NCI-H1092 (cell line): ENCODE measurements at regions not wholly inside any gene's neighbourhood (a gene's known extent, or its start where the extent isn't known, plus 50 kb on each side); places are given as distances from the start of the nearest gene placed in this dataset.

Experiments
- DNase-seq: peaks from one replicate; lab custom pipeline; 2025; lab: John Stamatoyannopoulos, UW

GRCh38 chr10:29028486-29028885 lies 260.4 kb upstream of the LYZL1 start:
- no peak for DNase-seq

- DNase-seq: no peak
Observed at GRCh38 chr10:29030900-29031299, 258.0 kb upstream of the LYZL1 start.

- DNase-seq: no peak
Observed at GRCh38 chr10:29032169-29032568, 256.7 kb upstream of the LYZL1 start.

GRCh38 chr10:29033311-29033940 lies 255.4 kb upstream of the LYZL1 start:
- no peak for DNase-seq

GRCh38 chr10:29034592-29034991 lies 254.3 kb upstream of the LYZL1 start:
- DNase-seq: no peak

GRCh38 chr10:29035721-29036120 lies 253.1 kb upstream of the LYZL1 start:
- no peak for DNase-seq

- DNase-seq: no peak
Observed at GRCh38 chr10:29037348-29038113, 251.3 kb upstream of the LYZL1 start.

GRCh38 chr10:29039091-29039490 lies 249.8 kb upstream of the LYZL1 start:
- no peak for DNase-seq

GRCh38 chr10:29039677-29040189 lies 249.1 kb upstream of the LYZL1 start:
- no peak for DNase-seq

- DNase-seq: no peak
Observed at GRCh38 chr10:29041616-29042015, 247.3 kb upstream of the LYZL1 start.

GRCh38 chr10:29048506-29048905 lies 240.4 kb upstream of the LYZL1 start:
- no peak for DNase-seq

GRCh38 chr10:29050081-29050480 lies 238.8 kb upstream of the LYZL1 start:
- no peak for DNase-seq

GRCh38 chr10:29055101-29055500 lies 233.8 kb upstream of the LYZL1 start:
- DNase-seq: no peak

- no peak for DNase-seq
Observed at GRCh38 chr10:29056729-29057128, 232.1 kb upstream of the LYZL1 start.

- DNase-seq: no peak
Observed at GRCh38 chr10:29057822-29058331, 231.0 kb upstream of the LYZL1 start.

- no peak for DNase-seq
Observed at GRCh38 chr10:29063806-29064644, 224.8 kb upstream of the LYZL1 start.

- DNase-seq: no peak
Observed at GRCh38 chr10:29064680-29065079, 224.2 kb upstream of the LYZL1 start.

GRCh38 chr10:29067161-29067560 lies 221.7 kb upstream of the LYZL1 start:
- no peak for DNase-seq

- no peak for DNase-seq
Observed at GRCh38 chr10:29067628-29068027, 221.2 kb upstream of the LYZL1 start.

- no peak for DNase-seq
Observed at GRCh38 chr10:29068302-29068701, 220.6 kb upstream of the LYZL1 start.

- DNase-seq: no peak
Observed at GRCh38 chr10:29068966-29069365, 219.9 kb upstream of the LYZL1 start.

- no peak for DNase-seq
Observed at GRCh38 chr10:29069941-29070340, 218.9 kb upstream of the LYZL1 start.
